Hematopoietic multipotent progenitor cell (in vitro differentiated cells): ENCODE measurements at regions not wholly inside any gene's neighbourhood (a gene's known extent, or its start where the extent isn't known, plus 50 kb on each side); places are given as distances from the start of the nearest gene placed in this dataset.
A peak's percentile ranks its signal among the peaks of the same experiment; 100 is the strongest.

ENCODE experiments used
- DNase-seq, 3 donors: peaks; one replicate each; pipeline ENCODE4 v3.0.0-alpha.2; 2011 to 2015; ENCODE audit warnings: low read depth in 2 of 3, low spot score in 2 of 3

DNA sequence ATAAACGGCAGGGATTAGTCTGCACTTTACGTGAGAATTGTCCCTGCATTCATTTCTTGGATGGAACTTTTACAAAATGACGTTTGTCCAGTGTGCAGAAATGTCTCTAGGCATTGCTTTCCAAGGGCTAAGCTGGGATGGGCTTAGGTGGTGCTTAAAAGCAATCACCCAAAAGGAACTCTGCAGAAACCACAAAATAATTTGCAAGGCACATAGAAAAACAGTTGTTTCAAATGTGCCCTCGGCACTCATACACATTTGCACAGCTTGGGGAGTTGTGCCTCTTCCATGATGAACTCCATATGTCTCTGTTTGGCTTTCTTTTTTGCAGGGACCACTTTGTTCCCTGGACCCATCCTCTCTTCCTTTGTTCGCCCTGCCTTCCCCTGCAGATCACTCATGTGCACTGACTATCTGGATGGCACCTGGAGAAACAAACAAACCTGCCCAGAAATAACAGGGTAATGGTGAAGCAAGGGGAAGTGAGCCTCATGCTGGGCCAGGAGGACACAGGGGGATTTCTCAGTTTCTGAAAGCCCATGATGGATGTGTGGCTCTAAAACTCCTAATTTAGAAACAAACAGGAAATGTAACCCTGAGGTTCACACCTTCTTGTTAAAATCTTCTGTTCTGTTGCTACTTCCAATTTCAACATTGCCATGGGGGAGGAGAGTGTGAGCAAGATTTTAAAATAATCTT lies 150.2 kb downstream of the SNX19 start:
- peak in 1 of 3 donors; percentile 28 for DNase-seq

DNA sequence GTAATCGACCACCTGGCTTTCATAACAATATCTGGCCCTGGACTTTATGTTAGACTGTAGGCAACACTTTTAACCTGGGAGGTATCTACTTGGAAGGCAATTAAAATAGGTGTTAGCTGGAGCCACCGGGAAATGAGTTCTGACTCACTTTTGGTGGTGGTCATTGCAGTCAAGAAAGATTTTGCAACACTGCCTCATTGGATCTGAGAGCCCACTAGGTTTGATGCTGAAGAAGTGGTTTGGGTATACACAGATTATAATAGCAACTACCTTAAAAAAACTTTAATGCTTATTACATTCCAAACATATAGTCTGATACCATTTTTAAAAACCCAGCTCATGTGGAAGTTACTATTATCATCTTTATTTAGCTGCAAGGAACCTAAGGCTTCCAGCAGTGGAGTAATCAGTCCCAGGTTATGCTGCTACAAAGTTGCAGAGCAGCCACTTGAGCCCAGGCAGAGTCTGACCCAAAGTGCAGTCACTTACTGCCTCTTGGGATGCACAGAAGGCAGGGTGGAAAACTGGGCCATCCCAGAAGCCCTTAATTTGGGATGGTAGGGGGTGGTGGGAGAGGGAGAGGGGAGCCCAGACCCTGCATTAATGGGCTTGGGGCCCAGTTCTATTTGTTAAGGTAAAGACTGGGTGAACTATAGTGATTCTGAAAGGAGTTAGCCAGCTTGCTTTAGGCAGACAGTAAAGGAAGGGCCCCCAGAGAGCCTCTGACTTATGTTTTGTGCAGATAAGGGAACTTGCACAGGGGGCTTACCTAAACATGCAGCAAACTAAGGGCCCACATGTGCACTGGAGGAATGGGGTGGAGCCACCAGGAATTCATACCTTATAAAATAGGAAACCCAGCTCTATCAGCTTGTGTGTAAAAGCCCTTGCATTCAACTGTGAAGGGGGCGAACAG lies 149.4 kb downstream of the SNX19 start:
- peak in 1 of 3 donors; percentile 47 for DNase-seq

DNA sequence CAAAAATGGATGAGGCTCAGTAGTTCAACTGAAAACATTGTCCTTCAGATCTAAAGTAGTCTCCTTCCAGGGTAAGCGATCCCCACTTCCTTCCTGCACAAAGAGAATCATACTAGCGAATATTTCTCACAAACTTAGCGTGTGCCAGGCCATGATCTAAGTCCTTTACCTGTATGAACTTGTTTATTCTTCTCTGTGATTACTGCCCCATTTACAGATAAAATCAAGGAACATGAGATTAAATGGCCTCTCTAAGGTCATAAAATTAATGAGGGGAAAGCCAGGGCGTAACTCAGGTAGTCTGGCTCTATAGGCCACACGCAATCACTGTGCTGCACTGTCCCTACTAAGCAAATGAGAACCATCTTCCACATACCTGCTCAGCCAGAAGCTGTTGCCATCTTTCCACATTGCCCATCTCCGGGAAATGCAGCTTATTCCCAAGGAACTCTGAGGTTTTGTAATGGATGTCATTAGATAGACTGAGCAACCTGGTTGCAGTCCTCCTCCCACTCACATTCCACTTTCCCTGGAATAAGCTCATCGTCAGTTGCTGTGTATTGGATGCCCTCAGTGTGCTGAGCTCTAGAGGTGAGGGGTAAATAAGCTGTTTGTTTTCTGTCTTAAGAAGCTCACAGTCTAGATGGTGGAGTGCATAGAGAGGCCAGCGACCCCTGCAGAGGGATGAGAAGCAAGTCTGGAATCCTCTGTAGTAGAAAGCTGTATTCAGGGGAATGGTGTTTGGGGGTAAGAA lies 146.3 kb downstream of the SNX19 start:
- no peak for DNase-seq

DNA sequence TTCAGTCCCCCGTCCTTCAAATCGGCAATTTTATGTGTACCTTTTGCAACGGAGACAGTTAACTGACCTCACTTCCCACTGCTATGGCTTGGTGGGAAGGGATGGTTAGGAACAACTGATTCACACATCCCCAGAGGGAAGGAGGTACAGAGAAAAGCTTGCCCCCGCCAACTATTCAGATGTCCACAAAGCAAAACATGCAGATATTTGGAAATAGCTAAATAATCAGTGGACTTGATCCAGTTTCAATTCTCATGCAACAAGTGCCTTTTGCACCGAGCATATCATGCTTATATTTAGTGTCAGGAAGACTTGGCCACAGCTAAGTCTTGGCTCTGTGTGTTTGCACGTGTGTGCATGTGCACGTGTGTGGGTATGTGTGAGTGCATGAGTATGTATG lies 144.6 kb downstream of the SNX19 start:
- no peak for DNase-seq

DNA sequence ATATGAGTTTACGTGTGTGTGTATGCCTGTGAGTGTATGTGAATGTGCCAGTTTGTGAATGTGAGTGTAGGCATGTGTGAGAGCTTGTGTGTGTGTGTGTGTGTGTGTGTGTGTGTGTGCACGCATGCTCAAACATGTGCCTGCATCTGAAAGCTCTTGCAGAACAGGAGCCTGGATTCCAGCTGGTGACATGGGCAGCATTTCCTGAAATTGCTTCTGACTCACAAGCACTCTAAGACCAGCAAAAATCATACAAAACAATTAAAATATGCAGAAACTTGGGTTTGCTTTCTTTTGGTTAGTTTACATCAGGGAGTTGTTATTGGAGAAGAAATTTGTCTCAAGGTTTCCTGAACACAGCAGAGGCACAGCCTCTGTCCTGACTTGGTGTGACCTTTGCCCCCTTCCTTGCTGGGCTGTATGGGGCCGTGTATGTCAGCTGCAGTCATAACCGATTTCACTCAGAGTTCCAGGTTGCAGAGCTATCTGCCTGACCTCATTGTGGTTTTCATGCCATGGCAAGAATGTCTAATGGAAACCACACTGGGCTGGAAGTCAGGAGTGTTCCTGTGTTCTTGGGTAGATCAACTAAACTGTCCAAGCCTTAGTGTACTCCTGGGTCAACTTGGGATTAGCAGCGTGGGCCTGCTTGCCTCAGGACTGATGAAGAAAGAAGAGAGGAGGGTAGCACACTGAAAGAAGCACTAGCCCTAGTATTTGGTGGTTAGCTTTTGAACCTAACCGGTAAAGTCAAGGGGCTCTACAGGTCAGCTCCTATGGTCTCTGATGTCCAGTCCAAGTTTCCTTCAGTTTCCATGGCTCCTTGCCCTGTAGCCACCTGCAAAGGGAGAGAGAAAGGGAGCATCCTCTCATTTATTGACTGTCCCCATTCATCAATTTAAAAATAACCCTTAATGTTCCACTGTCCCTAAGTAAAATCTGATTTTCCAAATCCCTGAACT lies 143.7 kb downstream of the SNX19 start:
- no peak for DNase-seq

DNA sequence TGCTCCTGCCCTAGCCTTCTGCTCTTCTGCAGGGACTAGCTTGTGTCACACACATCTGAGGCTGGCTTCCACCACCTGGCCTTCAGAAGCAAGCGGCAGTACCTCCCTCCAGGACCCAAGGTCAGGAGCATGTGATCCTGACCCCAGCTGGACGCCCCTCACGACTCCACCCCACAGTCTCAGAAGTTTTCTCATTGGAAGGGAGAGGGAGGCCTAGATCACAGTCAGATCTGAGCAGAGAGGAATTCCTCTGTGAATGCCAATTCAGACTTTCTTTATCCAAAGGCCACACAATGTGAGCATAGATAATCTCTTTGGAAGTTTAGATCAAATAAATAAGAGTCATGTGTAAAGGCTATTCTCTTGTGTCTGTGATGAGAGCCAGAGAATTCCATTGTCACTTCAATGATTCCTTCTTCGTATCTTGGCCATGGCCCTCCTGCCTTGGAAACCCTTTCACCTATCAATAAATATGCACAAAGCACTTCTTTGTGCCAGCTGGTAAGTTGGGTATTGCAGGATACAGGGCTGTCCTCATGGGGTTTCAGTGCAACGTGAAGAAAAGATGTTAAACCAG lies 142.9 kb downstream of the SNX19 start:
- no peak for DNase-seq

DNA sequence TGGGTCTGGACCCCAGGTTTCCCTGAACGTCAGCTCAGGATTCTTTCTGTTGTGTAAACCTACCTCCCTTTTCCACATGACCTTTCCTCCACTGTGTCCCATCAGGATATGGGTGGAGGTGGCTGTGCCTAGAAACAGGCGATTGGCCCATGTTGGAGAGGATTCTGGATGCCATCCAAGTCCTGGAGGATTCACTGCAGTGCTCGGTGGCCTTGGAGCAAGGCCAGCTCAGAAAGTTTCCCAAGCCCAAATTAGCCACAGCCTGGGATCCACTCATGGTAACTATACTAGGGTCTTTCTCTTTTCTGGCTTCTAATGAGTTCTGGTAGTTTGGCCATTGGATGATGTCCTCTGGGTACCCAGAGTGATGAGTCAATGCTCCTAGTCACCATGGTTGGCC lies 141.6 kb downstream of the SNX19 start:
- no peak for DNase-seq

DNA sequence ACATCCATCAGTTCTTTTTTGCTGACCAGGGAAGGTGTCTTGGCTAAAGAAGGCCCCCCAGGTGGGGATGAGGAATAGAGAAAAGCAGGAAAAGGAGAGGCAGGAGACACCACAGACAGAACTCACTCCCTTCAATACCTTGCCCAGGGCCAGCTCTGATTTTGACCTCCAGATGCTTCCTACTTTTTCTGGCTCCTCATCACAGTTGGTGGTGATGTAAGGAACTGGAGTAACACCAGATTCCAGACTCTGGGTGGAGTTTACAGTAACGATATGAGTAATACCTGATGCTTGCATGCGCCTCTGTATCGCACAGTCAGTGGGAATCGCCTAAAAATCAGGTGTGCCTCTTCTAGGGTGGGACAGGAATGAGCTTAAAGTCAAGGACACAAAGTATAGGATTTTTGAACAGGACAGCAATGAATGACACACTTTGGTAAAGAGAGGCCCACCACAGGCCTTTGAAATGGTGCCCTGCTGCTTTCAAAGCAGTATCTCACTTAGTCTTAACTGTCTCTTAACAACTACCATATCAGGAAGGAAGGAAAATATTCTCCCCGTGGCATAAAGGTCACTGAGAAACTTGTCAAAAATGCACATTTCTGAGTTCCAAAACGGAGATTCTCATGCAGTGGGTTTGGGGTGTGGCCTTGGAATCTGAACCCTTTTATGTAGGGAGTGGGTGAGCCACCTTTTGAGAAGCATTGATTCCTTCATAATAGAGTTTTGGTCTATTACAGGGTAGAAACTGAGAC lies 140.8 kb downstream of the SNX19 start:
- no peak for DNase-seq

DNA sequence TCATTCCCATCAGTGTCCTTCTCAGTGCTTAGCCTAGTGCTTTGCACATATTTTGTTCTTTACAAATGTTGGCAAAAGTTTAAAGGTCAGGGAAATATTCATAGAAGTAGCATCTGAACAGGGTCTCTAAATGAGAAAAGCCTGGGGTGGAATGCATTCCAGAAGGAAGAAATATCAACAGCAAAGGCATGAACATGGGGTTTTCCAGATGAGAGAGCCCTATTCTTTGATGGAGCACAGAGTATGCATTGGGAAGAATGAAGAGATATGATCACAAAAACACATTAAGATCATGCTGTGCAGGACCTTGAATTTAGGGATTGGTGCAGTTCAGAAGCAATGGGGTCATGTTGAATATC lies 140.2 kb downstream of the SNX19 start:
- DNase-seq = no peak

DNA sequence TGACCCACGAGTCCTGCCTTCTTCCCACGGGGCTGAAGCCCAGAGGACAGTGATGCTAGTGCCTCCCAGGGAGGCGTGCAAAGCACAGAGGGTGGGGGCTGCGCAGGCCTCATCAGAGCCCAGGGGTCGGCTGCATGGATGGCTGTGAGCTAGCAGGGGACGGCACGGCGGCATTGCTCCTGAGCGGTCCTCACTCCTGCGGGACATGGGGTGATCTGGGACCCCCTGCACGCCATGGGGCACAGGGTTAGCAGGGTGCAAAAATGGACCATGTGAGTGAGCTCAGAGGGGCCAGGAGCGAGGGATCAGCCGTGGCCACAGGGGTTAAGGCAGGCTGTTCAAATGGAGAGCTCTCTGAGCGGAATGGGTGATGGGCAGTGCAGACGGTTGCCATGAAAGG lies 138.3 kb downstream of the SNX19 start:
- no peak for DNase-seq

DNA sequence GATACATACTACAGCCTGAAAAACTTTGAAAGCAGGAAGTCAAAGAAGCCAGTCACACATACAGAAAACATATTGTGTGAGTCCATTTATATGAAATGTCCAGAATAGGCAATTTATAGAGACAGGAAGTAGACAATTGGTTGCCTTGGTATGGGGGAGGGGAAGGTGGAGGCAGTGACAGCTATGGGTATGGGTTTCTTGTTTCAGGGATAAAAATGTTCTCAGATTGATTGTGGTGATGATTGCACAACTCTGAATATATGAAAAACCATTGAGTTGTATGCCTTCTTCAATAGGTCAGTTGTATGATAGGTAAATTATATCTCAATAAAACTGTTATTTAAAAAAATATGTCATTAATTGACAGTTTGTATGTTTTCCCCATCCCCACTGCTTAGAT lies 137.6 kb downstream of the SNX19 start:
- DNase-seq = no peak

DNA sequence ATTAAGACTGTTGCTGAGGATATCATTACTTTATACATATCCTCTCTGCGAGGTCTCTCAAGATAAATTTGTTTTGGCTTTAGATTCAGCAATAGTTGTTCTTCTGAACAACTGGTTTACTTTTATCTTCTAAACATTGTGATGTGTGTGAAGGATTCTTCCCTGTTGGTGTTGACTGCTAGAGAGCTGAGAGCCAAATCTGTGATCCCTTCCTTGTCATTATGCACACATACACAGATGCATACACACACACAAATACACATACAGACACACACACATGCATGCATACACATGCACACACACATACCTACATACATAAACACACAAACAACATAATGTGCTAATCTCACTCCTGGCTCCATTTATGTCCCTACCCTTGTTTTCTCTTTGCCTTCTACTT lies 137.0 kb downstream of the SNX19 start:
- DNase-seq = no peak

DNA sequence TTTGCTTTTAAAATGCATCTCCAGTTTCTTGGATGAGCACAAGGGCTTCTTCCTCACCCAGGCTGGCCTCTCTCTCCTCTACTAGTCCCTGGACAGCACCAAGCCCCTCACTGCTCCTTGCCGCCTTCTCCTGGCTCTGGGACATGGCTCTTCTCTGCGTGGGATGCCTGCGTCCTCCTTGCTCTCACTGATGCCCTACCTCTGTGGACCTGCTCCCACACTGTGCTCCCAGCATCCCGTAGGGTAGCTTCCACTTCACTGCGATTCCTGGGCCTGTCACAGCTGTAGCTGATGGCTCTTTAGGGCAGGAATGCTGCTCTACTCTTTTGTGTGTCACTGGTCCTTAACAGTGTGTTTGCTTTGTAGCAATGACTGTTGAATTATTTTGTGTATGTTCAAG lies 136.3 kb downstream of the SNX19 start:
- no peak for DNase-seq

DNA sequence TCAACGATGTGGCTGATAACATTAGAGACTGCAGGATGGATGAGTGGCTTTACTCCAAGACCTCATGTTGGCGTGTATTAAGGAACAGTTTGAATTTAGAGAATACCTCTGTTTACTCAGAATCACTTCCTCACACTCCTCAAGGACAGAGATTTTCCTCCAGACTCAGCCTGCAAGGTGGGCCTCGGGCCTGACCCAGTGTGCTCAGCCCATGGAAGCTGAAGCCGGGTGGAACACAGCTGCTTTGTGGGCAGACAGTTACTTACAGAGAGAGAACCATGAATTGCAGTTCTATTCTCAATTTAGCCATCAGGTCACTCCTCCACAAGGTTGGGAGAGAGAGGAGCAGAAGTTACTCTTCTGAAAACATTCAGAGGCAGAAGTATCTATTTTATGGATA lies 135.8 kb downstream of the SNX19 start:
- no peak for DNase-seq

DNA sequence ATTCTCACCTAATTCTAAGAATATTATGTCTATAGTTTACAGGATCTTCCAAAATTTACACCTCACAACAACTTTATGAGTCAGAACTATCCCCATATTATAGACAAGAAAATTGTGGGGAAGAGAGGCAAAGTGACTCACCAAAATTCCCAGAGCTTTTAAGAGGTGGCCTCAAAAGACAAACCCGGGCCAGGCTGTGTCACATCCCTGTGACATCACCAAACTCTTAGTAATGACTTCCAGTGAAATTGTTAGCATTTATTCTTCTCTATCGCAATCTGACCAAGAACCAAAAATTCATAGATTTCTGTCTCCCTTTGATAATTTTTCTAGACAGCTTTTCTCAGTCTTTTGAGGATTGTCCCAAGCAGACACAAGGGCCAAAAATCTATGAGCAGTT lies 134.3 kb downstream of the SNX19 start:
- no peak for DNase-seq

DNA sequence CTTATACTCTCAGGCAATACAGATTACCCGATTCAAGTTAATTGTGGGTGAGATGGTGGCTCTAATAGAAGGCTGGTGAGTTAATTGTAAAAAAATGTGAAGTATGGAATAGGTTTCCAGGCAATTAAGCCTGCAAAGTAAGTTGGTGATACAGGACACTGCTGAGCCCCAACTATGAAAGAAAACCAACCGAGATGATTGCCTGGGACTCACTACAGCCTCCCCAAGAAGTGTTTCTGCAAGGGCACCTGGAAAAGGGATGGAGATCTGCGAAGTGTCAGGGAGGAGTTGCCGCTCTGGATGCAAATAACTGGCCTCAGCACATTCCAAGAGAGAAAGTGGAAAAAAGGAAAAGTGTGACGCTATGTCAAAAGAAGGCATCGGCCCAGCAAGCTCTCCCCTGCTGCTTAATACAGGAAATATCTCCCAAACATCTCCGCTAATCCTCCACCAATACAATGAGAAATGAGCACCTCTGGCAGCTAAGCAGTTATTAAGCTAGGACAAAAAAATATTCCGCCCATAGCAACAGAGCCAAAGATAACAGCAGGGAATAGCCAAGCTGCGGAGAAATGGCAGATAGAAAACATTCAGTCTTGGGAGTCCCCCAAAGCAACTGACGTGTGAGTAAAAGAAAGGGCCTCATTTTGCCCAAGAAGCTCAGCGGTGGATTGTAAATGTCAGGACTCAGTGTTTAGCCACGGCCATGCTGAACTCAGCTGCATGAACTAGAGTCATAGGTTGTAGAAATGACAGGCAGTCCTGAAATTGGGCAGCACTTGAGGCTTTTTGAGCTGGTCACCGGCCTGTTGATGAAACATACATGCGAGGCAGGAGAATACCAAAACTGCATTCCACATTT lies 133.7 kb downstream of the SNX19 start:
- DNase-seq = no peak

DNA sequence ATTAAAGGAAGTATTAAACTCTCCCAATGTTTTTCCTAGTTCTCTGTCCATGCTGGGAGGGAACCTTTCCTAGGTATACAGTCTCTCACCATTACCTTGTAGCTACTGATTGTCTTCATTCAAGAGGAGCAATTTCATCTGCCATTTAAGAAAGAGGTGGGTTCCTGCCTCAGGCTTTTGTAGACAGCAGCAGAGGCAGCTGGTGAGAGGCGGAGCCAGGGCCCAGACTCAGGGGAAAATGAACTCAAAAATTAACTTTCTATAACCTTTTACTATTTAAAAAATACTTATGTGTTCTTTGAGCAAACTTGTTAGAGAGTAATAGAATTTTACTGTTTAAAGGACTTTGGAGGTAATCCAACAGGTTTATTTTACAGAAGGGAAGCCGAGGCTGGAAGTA lies 133.0 kb downstream of the SNX19 start:
- DNase-seq = no peak

DNA sequence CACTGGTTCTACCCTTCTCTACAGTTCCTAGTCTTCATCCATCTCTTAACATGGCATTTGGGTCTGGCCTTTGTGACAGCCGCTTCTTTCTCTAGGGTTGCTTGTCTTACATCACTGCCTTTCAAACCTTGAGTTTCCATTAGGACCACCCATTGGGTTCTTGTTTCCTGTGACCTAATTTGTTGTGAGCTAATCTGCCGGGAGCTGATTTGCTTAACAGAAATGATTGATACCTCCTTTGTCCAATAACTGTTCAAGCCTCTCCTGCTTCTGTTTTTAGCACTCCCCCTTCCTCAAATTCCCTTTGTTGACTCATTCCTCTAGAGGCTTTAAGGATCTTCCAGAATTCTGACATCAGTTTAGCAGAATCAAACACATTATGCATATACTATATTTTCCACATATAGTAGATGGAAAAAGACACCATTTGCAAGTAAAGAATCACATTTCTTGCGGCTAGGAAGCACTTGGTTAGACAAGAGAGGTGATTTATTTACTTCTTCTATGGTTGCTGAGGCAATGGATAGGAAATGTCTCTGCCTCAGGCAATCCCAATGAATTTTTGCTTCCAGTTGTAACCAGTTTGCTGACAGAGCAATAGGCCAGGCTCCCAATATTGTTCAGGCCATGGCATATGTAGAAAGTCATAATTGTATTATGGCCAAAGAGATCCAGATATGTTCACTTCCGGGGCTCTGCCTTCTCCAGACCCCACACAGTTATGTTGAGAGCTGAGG lies 130.7 kb downstream of the SNX19 start:
- DNase-seq = no peak
